ENCODE measurements at regions not wholly inside any gene's neighbourhood (a gene's known extent, or its start where the extent isn't known, plus 50 kb on each side); places are given as distances from the start of the nearest gene placed in this dataset.

DNA sequence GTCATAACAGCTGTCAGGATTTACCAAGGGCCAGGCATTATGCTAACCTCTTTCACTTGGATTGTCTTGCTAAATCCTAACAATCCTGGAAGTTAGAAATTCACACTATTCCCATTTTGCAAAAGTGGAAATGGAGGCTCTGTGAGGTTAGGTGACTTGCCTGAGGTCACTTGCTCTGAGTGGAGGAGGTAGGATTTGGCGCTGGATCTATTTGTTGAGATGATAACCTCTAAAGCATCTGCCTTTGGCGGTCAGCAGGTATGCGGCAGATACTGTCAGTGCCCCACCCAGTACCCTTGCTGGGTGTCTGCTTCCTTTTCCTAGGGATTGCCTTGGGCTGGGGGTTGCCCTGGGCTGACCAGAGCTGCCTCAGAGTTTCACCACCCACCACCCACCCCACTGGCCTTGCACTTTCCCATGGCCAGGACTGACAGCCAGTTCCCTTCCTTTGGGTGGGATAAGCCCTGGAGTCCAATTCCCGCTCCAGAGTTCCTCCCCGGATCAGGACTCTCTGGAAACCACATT is 164.8 kb upstream of the MSX2 start:
- TF ChIP-seq, protein P1, sequence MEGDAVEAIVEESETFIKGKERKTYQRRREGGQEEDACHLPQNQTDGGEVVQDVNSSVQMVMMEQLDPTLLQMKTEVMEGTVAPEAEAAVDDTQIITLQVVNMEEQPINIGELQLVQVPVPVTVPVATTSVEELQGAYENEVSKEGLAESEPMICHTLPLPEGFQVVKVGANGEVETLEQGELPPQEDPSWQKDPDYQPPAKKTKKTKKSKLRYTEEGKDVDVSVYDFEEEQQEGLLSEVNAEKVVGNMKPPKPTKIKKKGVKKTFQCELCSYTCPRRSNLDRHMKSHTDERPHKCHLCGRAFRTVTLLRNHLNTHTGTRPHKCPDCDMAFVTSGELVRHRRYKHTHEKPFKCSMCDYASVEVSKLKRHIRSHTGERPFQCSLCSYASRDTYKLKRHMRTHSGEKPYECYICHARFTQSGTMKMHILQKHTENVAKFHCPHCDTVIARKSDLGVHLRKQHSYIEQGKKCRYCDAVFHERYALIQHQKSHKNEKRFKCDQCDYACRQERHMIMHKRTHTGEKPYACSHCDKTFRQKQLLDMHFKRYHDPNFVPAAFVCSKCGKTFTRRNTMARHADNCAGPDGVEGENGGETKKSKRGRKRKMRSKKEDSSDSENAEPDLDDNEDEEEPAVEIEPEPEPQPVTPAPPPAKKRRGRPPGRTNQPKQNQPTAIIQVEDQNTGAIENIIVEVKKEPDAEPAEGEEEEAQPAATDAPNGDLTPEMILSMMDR (IDR thresholded peaks at IDR 0.05): no peak
- no peak for TF ChIP-seq POLR2AphosphoS5 (IDR thresholded peaks at IDR 0.05)
